Nucleus accumbens (tissue), 56 donors: ENCODE measurements at regions not wholly inside any gene's neighbourhood (a gene's known extent, or its start where the extent isn't known, plus 50 kb on each side); places are given as distances from the start of the nearest gene placed in this dataset.
"Not testable (repeated sequence)": the region's sequence is repeated elsewhere in the genome, so short reads cannot be mapped to it uniquely, and the experiment has no call there.

ENCODE experiments used
- DNase-seq, 56 donors: peaks; one replicate each; lab custom pipeline; 2025; lab: John Stamatoyannopoulos, UW

- no peak for DNase-seq
Measured at GRCh38 chr2:215260097-215260677, 51.7 kb upstream of the ATIC start.

GRCh38 chr2:215249501-215249900 lies 62.4 kb upstream of the ATIC start:
- no peak for DNase-seq

- not testable (repeated sequence) for DNase-seq
Measured at GRCh38 chr2:215245919-215246318, 65.9 kb upstream of the ATIC start.

- peak in 11 of 56 donors; percentile 1 to 41 (median 10) for DNase-seq
Measured at GRCh38 chr2:215241791-215242305, 70.0 kb upstream of the ATIC start.

- no peak for DNase-seq
Measured at GRCh38 chr2:215238485-215239098, 73.3 kb upstream of the ATIC start.

- DNase-seq: no peak
Measured at GRCh38 chr2:215236131-215236530, 75.7 kb upstream of the ATIC start.

GRCh38 chr2:215220221-215220620 lies 81.8 kb upstream of the ABCA12 start:
- DNase-seq: not testable (repeated sequence)

- DNase-seq: no peak
Measured at GRCh38 chr2:215218587-215219577, 80.5 kb upstream of the ABCA12 start.

- no peak for DNase-seq
Measured at GRCh38 chr2:215216806-215217205, 78.4 kb upstream of the ABCA12 start.

- DNase-seq: no peak
Measured at GRCh38 chr2:215215637-215216036, 77.2 kb upstream of the ABCA12 start.

- no peak for DNase-seq
Measured at GRCh38 chr2:215210082-215210481, 71.7 kb upstream of the ABCA12 start.

GRCh38 chr2:215207791-215208367 lies 69.5 kb upstream of the ABCA12 start:
- no peak for DNase-seq

GRCh38 chr2:215207041-215207440 lies 68.6 kb upstream of the ABCA12 start:
- no peak for DNase-seq

GRCh38 chr2:215205787-215206186 lies 67.4 kb upstream of the ABCA12 start:
- no peak for DNase-seq

- no peak for DNase-seq
Measured at GRCh38 chr2:215191477-215191876, 53.1 kb upstream of the ABCA12 start.

- no peak for DNase-seq
Measured at GRCh38 chr2:215190588-215190987, 52.2 kb upstream of the ABCA12 start.

GRCh38 chr2:215189393-215189792 lies 51.0 kb upstream of the ABCA12 start:
- no peak for DNase-seq
